VCaP (cell line): ENCODE measurements at regions not wholly inside any gene's neighbourhood (a gene's known extent, or its start where the extent isn't known, plus 50 kb on each side); places are given as distances from the start of the nearest gene placed in this dataset.

Source experiments
- H3K27ac ChIP-seq: fragments of 450-650 bp; 2 replicates; pipeline ENCODE4 v1.5.1; 2017
- CTCF ChIP-seq: fragments of 450-650 bp; conservative IDR thresholded peaks from 2 replicates; pipeline ENCODE4 v1.5.1; 2017; ENCODE audit warnings: mild to moderate bottlenecking, moderate library complexity

- TF ChIP-seq CTCF = no peak
- no peak overlapping the region for H3K27ac ChIP-seq
These were observed 362.5 kb upstream of the CHRM3 start for GRCh38 chr1:239023732-239024360.

DNA sequence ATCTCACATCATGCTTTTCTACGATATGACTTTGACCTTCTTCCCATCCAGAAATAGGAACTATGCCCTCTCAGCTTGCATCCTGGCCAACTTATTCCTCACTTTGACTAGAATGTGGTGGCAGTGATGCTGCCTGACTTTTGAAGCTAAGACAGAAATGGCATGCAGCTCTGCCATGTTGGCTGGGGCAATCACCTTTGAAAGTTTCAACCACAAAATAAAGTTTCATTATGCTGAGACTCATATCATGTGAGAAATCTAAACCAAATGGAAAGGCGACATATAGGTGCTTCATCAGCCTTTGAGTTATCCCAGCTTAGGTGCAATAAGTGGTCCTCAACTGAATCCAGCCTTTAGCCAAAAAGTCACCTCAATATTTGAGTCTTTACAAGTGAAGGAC is 370.0 kb upstream of the CHRM3 start:
- H3K27ac ChIP-seq = no peak overlapping the region
- TF ChIP-seq CTCF = no peak

- TF ChIP-seq CTCF = no peak
- H3K27ac ChIP-seq = no peak overlapping the region
These were observed 375.0 kb upstream of the CHRM3 start for GRCh38 chr1:239011382-239011781.

DNA sequence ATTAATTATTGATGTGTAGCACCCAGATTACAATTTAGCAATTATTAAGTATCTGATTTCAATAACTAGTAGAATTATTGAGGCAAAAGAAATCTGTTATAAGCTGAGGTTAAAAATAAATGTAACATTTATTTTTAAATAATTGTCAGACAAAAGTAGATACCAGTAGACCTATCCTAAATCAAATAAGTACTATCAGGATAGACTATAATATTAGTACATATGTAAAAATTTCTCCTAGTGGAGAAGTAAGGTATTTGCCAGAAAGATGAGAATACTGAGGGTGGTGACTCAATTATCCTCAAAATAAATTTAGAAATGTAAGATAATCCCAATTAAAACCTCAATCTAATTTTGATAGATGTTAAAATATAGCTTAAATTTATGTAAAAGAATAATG is 377.8 kb upstream of the CHRM3 start:
- H3K27ac ChIP-seq = no peak overlapping the region
- TF ChIP-seq CTCF = no peak

DNA sequence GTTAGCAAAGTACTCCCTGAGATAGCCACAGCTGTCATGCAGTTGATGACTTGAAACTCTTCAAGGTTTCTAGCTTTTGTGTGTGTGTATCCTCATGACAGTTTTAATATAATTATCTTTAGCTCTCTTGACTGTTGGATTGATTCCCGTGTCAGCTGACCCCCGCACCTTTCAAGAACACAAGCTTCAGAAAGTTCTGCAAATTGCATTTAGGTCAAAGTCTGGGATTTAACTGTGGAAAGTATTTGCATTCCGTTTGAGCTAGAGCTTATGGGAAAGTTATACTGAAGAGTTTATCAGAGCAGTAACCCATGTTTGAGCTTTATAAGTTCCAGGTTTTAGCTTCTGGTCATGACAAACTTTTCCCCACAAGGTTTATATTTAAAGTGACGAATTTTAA is 380.1 kb upstream of the CHRM3 start:
- no peak overlapping the region for H3K27ac ChIP-seq
- no peak for TF ChIP-seq CTCF

DNA sequence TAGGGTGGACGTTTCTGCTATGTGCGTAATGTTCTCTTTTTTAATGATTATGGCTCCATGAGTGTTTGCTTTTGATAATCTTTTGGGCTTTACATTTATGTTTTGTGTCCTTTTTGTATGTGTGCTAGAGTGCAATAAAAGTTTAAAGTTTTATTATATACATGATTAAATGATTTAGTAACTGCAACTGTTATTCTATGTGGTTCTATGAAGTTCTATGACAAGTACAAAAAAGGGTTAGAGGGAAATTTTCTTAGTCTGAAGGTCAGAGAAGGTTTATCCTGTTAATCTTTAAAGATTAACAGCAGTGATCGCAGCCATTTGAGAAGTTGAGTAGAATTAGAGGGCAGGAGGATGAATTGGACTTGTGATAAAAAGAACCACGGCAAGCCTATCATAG is 386.4 kb upstream of the CHRM3 start:
- H3K27ac ChIP-seq = no peak overlapping the region
- no peak for TF ChIP-seq CTCF

DNA sequence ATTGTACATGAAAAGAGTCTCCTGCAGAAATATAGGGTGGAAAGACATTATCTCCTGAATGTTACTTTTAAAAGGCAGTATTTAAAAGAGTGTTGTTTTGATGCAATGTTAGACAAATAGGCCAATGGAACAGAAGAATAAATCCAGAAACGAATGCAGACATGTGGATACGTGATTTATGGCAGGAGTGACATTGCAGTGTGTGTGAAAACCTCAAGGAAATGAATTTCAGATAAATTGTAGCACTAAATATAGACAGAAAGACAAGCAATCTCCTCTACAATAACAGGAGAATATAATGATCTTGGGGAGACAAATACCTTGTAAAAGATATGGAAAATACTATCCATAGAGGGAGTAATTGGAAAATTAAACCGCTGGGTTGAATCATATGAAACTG is 387.8 kb upstream of the CHRM3 start:
- H3K27ac ChIP-seq = no peak overlapping the region
- no peak for TF ChIP-seq CTCF
